Activated CD4-positive, alpha-beta T cell treated with anti-CD3 and anti-CD28 coated beads for 48 hours (primary cell): ENCODE measurements at regions not wholly inside any gene's neighbourhood (a gene's known extent, or its start where the extent isn't known, plus 50 kb on each side); places are given as distances from the start of the nearest gene placed in this dataset.

ENCODE experiments used
- DNase-seq: peaks from one replicate; pipeline ENCODE4 v3.0.0-alpha.2; 2020

DNA sequence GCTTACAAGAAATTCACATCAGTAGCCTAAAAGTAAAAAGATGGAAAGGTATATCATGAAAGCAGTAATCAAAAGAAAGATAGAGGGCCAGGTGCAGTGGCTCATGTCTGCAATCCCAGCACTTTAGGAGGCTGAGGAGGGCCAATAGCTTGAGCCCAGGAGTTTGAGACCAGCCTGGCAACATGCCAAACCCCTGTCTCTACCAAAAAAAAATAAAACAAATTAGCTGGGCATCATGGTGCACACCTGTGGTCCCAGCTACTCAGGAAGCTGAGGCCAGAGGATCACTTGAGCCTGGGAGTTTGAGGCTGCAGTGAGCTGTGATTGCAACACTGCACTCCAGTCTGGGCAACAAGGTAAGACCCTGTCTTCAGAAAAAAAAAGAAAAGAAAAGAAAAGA lies 55.5 kb downstream of the GSPT2 start:
- DNase-seq: no peak

DNA sequence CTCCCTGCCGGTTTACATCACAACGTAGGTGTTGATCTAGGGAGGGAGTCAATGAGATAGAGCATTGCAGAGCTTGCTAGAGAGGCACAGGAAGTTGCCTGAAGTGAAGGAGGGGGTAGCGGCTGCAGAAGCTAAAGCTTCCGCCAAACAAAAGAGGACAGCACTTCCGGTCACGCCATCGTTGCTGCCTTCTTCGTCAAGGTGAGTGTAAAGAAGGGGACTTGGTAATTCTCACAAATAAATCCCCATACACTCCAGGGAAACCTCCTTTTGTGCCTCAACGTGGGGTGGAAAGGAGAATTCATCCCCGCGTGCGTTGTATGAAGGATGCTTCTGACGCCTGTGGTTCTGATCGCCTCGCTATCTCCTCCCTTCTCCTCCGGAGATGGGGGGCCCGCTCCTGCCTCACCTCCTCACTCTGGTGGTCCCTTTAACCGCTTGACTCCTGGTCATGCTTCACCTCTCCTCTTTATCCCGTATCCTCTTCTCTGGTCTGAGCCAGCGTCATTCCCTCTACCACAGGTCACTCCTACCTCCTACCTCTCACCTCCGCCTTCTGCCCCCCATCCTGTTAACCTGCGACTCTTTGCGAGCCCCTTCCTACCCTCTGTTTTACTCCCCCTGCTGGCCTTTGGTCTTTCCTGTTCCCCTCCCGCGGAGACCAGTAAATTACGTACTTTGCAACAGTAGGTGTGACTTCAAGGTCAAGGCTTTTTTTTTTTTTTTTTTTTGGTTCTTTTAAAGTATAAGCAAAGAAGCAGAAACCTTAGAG lies 59.9 kb downstream of the GSPT2 start:
- DNase-seq: peak; percentile 63

DNA sequence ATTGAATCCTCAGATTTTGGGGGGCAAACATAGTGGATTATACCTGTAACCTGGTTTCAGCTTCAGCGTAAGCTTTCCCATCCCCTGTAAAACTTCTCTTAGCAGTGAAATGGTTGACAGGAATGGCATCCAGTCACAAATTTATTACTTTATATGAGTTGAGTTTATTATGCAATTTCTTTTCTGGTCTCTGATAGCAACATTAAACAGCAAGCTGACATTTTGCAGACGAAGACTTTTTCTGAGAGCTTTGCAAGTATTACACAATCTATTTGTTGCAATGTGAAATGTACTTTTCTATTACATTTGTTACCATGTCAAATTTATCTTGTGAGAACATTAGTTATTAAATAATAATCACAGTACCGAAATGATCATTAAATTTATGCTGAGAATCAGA lies 60.6 kb downstream of the GSPT2 start:
- no peak for DNase-seq

DNA sequence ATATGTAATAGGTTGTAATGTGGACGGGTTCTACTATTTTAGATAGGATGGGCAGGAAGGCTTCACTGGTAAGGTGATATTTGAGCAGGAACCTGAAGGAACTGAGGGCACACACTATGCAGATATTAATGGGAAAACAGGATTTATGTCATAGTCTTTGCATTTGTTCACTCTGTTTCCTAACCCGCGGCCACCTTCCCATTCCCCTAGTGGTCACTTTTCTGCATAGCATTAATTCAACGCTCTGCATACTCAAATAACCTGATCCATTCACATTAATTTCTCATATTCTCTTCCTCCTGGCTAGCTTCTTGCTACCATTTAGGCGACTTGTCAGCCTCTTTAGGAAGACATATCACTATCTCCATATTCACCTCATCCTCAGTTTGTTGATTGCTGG lies 61.5 kb downstream of the GSPT2 start:
- DNase-seq: no peak

DNA sequence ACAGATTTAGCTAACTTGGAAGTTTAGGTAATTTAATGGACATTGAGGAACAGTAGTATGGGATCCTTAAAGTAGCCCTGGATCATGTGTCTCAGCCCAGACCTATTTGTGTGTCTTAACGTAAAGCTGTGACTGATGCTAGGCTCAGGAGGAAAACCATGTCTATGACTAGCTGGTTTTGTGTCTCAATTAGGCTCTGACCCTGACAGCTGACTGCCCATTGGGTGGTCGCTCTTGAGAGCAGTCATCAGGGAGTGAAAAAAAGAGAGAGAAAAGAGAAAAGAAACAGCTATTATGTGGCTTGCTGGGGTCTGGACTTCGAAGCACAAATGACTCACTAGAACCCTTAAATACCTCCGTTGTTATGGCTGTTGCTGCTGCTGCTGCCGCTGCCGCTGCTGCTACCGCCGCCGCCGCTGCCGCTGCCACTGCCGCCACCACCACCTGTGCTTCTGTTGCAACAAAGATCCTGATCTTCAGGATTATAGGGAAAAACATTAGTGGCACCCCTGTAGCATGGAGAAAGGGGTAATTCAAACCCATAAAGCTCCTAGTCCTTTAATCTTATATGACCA lies 70.7 kb downstream of the GSPT2 start:
- no peak for DNase-seq

DNA sequence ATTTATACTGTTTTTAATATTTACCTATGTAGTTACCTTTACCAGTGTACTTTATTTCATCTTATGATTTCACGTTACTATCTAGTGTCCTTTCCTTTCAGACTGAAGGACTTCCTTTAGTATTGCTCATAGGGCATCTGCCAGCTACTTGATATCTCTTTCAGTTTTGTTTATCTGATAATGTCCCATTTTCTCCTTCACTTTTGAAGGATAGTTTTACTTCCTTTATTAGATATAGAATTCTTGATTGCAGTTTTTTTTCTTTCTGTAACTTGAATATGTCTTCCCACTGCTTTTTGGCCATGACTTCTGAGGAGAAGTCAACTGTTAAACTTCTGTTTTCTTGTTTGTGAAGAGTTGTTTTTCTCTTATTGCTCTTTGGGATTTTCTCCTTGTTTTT lies 69.4 kb upstream of the MAGED1 start:
- DNase-seq: no peak

DNA sequence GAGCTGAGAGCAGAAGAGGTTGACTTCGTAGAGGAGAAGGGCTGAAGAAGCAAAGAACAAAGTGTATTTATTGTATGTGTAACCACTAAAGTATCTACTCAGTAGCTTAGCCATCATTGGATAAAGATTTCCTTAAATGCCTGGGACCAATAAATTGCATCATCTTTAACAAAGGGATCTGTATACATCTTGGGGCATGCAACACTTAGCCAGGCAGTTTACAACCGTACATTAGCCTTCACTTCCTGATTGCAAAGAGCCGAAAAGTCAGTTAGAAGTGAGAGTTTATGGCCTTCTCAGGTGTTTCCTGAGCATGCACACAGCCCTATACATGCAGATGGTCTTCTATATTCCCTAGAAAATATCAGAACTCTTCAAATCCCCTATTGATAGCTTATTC lies 68.0 kb upstream of the MAGED1 start:
- DNase-seq: no peak

DNA sequence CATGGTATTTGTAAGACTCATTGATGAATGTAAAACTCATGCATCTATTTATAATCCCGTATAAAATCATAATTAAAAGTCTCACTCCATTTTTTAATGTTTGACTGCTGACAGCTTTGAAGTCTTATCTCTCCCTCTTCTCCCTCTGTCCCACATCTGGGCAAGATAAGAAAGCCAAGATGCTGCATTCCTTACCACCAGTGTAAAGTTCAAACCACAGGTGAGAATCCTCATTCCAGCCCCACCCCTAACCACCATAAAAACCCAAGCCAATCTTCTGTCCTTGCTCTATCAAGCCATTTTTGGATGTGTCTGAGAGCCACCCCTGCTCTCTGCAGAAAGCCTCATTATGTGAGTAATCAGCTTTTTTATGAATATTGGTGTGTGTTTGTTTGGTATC lies 59.3 kb upstream of the MAGED1 start:
- DNase-seq: no peak

DNA sequence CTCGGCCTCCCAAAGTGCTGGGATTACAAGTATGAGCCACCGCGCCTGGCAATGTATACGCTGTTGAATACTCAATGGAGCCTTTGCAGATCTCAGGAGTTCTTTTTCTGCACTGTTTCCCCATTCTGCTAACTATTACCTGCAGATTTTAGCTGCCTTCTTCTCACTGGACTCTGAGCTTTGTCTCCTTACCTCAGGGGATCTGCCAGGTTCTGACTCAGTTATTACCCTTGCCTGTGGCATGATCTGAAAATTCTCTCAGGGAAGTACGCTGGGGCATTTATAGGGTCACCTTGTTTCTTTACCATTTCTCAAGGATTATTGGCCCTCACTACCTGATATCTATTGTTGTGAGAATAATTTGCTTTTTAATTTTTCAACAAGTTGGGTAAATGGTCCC lies 56.6 kb upstream of the MAGED1 start:
- DNase-seq: no peak

DNA sequence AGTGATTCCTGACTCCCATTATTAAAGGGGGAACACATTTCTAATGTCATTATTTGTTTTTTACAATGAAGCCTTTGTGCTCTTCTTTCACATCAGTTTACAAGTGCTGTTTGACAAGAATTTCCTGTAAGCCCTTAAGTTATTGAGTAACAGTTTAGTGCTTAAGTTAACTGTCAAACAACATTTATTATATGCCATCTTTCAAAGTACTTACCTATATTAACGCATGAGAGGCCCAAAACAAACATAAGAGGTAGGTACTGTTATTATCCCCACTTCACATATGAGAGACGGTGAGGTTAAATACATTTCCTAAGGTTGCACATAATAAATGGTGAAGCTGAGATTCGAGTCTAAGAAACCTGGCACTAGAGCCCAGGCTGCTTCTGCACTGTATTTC lies 56.0 kb upstream of the MAGED1 start:
- no peak for DNase-seq

DNA sequence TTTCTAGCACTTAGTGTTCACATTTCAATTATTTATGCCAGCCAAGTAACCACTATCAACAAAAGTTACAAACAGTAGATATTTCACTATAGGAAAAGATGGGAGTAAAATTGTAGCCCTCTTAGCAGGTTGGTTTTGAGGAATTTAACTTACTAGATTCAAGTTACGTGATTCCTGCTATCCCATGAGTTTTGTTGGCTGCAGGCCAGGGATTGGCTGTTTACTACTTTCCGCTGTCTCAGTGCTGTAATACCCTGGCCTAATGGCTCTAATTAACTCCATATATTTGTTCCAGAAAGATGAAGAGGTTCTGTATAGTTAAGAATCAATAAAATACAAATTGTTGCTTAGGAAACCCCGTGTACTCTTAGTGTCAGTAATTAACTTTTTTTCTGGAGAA lies 55.5 kb upstream of the MAGED1 start:
- DNase-seq: no peak
